ENCODE measurements at regions not wholly inside any gene's neighbourhood (a gene's known extent, or its start where the extent isn't known, plus 50 kb on each side); places are given as distances from the start of the nearest gene placed in this dataset.
"Not testable (repeated sequence)": the region's sequence is repeated elsewhere in the genome, so short reads cannot be mapped to it uniquely, and the experiment has no call there.

- not testable (repeated sequence) for DNase-seq
Measured at GRCh38 chrX:67213686-67214085, 330.1 kb upstream of the AR start.

- DNase-seq = no peak
Measured at GRCh38 chrX:67207912-67208311, 335.9 kb upstream of the AR start.

- DNase-seq = no peak
Measured at GRCh38 chrX:67159437-67159836, 384.4 kb upstream of the AR start.

- no peak for DNase-seq
Measured at GRCh38 chrX:67114635-67115034, 429.2 kb upstream of the AR start.

GRCh38 chrX:67105758-67106116, 438.1 kb upstream of the AR start:
- DNase-seq = no peak

DNA sequence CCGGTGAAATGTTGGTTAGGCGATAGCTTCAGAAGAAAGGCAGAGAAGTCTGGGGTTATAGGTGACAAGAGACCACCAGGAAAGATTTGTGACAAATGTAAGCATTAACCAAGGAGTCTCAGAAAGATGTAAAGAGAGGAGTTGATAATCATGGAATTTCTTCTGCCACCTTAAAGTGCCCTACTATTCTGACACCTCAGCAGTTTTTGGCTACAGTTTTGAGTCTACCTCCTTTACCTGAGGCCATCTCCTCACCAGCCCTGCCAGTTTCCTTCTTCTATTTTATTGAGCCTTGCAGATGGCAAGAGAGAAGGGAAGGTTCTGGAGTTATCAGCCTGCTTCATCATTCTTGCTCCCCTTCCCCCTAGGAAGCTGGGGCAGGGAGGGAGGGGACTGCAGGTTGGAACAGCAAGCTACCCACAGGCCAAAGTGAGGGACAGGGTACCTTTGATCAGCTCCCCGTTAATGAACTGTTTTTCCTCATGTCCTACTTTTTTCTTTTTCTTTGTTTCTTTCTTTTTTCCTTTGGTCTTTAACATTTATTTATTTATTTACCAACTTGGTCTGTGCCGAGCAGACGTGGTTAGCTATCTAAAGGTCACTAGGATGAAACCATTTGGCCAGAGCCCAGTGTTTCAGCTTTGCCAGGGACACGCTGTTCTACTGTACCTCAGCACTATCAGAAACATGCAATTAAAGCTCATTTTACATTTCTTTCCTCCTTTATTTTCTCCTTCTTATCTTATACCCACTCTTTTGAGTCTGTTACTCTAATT, 438.7 kb upstream of the AR start:
- DNase-seq = no peak

DNA sequence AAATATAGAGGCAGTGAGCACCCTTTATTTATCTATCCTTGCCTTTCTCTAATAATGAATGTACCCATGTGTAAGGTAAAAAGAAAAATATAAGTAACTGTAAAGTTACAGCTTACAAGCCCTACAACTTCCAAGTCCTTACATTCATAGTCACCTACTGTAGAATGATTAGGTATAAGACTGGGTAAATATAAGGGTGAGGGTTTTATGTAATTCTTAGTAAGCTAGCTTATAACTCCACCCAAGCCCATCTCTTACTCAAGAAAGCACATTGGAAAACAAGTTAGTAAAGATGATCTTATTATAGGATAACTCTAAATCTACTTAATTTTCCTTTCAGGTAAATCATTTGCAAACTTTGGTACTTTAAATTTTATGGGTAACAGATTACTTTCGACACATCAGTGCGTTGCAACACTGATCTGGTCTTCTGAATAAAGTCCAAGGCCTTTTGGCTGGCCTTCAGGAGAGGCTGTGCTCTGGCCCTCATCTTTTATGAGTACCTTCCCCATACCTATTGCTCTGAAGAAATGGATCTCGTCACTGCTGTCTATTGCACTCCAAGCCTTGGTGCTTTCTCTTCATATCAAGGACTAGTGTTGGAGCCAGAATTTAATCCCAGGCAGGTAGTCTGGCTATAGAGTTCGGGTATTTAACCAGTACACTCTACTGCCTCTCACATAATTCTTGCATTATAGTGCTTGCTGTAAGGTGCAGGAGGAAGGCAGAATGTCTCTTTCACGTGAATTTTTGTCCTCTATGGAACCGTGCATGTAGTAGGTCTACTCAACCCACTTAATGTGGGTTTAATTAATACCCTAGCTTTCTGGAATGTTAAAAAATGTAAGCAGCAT, 443.6 kb upstream of the AR start:
- no peak for DNase-seq

- no peak for DNase-seq
Measured at GRCh38 chrX:67094061-67094460, 449.8 kb upstream of the AR start.

DNA sequence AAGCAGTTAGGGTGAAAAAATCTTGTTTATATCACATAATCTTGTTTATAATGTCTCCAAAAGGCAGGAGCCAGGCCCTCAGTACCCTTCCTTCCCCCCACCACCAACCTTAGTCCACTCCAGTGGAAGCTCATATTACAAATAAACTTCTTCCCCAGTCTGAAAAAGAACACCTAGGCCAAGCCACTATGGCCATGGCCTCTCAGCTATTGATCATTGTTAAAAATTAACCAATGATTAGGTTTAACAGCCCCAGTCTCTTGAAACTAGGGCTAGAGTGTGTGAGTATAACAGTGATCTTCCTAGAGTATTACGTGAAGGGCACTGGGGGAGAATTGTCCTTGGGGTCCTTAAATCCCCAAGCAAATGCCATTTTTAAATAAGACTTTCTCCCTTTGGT, 411.9 kb upstream of the EDA2R start:
- no peak for DNase-seq

GRCh38 chrX:67044866-67045265, 406.0 kb upstream of the EDA2R start:
- DNase-seq = no peak

GRCh38 chrX:67044029-67044653, 405.3 kb upstream of the EDA2R start:
- DNase-seq = no peak

DNA sequence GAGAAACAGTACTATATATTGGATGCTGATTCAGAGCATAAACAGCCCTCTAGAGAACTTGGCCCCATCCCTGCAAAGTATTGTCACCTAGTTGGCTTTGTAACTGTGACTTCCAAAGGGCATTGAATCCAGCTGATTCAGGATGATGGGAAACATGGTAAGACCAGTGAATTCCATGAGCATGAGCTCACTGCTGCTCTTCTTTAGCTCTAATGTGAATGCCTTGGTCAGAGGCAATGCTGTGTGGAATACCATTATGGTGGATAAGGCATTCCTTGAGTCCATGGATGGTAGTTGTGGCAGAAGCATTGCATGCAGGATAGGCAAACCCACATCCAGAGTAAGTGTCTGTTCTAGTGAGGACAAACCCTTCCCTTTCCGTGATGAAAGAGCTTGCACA, 365.6 kb upstream of the EDA2R start:
- no peak for DNase-seq

- no peak for DNase-seq
Measured at GRCh38 chrX:66994729-66995128, 355.9 kb upstream of the EDA2R start.

GRCh38 chrX:66992077-66992476, 353.2 kb upstream of the EDA2R start:
- not testable (repeated sequence) for DNase-seq

GRCh38 chrX:66988331-66988730, 349.5 kb upstream of the EDA2R start:
- no peak for DNase-seq

- DNase-seq = no peak
Measured at GRCh38 chrX:66961665-66962064, 322.8 kb upstream of the EDA2R start.

GRCh38 chrX:66931713-66932112, 292.8 kb upstream of the EDA2R start:
- DNase-seq = no peak

GRCh38 chrX:66930516-66930915, 291.6 kb upstream of the EDA2R start:
- DNase-seq = not testable (repeated sequence)

DNA sequence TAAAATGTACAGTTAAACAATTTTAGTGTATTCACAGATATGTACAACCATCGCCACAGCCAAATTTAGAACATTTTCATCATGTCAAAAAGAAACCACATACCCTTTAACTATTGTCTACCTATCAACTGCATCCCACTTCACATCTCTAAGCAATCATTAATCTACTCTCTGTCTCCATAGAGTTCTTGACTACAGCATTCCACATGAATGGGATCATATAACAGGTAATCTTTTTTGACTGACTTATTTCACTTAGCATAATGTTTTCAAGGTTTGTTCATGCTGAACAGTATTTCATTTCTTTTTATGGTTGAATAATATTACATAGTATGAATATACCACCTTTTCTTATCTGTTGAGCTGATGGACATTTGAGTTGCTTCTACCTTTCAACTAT, 281.4 kb upstream of the EDA2R start:
- DNase-seq = no peak

GRCh38 chrX:66919280-66919832, 280.5 kb upstream of the EDA2R start:
- DNase-seq = no peak

DNA sequence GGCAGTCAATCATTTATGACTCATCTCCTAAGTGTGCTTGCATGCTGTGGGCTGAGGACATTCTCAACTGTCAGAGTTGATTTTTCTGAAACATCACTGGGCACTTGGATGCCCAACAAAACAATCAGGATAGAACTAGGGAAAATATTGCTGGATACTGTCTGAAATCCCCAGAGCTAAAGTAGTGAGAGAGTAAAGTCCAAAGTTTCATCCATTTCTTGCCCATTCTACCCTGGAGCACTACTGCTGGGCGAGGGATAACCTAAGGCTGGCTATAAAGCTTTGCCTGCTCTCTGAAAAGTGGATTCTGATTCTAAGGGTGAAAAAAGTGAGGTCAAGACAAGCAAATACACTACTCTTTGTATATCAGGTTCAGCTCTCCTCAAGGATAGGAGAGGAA, 279.6 kb upstream of the EDA2R start:
- no peak for DNase-seq

GRCh38 chrX:66915893-66916292, 277.0 kb upstream of the EDA2R start:
- no peak for DNase-seq

GRCh38 chrX:66914080-66914479, 275.2 kb upstream of the EDA2R start:
- DNase-seq = no peak

DNA sequence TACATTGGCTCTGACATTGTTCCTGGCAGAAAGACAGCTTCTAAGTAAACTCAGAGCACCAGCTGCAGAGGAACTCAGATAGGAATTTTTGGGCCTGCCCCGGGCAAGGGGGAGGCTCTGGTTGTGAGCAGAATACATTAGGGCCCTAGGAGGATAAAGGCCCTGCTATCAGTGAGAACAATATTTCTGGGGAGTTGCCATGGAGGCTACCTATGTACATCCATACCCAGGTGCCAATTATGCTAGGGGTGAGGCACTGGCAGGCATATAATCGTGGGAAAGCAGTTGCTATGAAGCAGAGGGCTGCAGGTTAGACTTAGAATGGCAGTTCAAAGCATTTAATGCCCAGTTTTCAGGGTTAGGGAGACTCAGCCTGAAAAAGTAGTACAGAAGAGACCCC, 273.5 kb upstream of the EDA2R start:
- DNase-seq = no peak

Data from CD4-positive, alpha-beta T cell treated with Interleukin-4 for 4 hours (primary cell).